NB4 (cell line): ENCODE measurements at regions not wholly inside any gene's neighbourhood (a gene's known extent, or its start where the extent isn't known, plus 50 kb on each side); places are given as distances from the start of the nearest gene placed in this dataset.
"Not testable (repeated sequence)": the region's sequence is repeated elsewhere in the genome, so short reads cannot be mapped to it uniquely, and the experiment has no call there.

ENCODE experiments used
- DNase-seq: peaks from one replicate; pipeline ENCODE4 v3.0.0; 2010; ENCODE audit warnings: low read depth
- H3K4me3 ChIP-seq: one replicate; pipeline ENCODE4 v1.5.1; 2011; ENCODE audit warnings: mild to moderate bottlenecking, low read depth, low read length, moderate library complexity
- CTCF ChIP-seq: IDR thresholded peaks from one replicate; pipeline ENCODE4 v1.5.1; 2012; ENCODE audit warnings: low read depth, low read length
- MAX ChIP-seq: IDR thresholded peaks from 2 replicates; pipeline ENCODE4 v1.6.1; 2011; ENCODE audit warnings: low read depth, low read length
- MYC ChIP-seq: IDR thresholded peaks from 2 replicates; pipeline ENCODE4 v1.6.1; 2011; ENCODE audit warnings: low read depth, low read length
- POLR2A ChIP-seq: IDR thresholded peaks from 2 replicates; pipeline ENCODE4 v1.6.1; 2011; ENCODE audit warnings: mild to moderate bottlenecking; ENCODE audit not compliant: insufficient read length; ENCODE audit errors: extremely low read depth

- no peak overlapping the region for H3K4me3 ChIP-seq
Observed at GRCh38 chr19:20320191-20320590, 153.2 kb downstream of the ZNF486 start.

GRCh38 chr19:20318616-20319015 is 151.6 kb downstream of the ZNF486 start:
- DNase-seq, result no peak

More at GRCh38 chr19:20320191-20320590, 153.2 kb downstream of the ZNF486 start:
- no peak for TF ChIP-seq CTCF
- TF ChIP-seq MYC, result no peak
- no peak for TF ChIP-seq POLR2A
- TF ChIP-seq MAX, result no peak
- DNase-seq, result no peak

DNA sequence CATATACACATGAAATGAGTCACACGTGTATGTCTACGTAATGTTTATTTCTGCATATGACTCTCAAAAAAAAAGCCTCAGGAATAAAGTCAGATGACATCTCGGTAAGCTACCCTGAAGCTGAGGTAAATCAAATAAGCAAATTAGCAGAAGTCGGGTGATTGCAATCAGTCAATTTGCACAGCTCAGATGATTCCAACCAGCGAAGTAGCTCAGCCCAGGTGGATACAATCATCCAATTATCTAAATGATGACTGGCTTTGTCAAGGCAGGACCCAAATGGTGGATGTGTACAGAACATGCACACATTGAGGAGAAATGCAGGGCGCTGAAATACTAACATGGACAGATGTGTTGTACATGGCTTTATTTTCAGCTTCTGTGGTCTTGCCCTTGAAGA is 148.5 kb downstream of the ZNF486 start:
- DNase-seq, result no peak
- TF ChIP-seq POLR2A, result no peak
- TF ChIP-seq MAX, result no peak
- no peak for TF ChIP-seq MYC
- no peak for TF ChIP-seq CTCF
- no peak overlapping the region for H3K4me3 ChIP-seq

More at GRCh38 chr19:20318616-20319015, 151.6 kb downstream of the ZNF486 start:
- no peak overlapping the region for H3K4me3 ChIP-seq
- TF ChIP-seq POLR2A (no peak), MYC (no peak), CTCF (no peak), MAX (no peak)

GRCh38 chr19:20313894-20314293 is 146.9 kb downstream of the ZNF486 start:
- no peak for DNase-seq
- no peak overlapping the region for H3K4me3 ChIP-seq
- TF ChIP-seq POLR2A (no peak), CTCF (no peak), MAX (no peak), MYC (no peak)

GRCh38 chr19:20307127-20307526 is 140.1 kb downstream of the ZNF486 start:
- no peak for TF ChIP-seq POLR2A
- no peak for TF ChIP-seq CTCF
- TF ChIP-seq MAX, result no peak
- no peak for TF ChIP-seq MYC
- no peak overlapping the region for H3K4me3 ChIP-seq
- no peak for DNase-seq

DNA sequence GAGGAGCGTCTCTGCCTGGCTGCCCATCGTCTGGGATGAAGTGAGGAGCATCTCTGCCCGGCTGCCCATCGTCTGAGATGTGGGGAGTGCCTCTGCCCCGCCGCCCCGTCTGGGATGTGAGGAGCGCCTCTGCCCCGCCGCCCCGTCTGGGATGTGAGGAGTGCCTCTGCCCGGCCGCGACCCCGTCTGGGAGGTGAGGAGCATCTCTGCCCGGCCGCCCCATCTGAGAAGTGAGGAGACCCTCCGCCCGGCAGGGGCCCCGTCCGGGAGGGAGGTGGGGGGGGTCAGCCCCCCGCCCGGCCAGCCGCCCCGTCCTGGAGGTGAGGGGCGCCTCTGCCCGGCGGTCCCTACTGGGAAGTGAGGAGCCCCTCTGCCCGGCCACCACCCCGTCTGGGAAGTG is 129.3 kb downstream of the ZNF486 start:
- not testable (repeated sequence) for H3K4me3 ChIP-seq, DNase-seq
